ENCODE measurements at regions not wholly inside any gene's neighbourhood (a gene's known extent, or its start where the extent isn't known, plus 50 kb on each side); places are given as distances from the start of the nearest gene placed in this dataset.

DNA sequence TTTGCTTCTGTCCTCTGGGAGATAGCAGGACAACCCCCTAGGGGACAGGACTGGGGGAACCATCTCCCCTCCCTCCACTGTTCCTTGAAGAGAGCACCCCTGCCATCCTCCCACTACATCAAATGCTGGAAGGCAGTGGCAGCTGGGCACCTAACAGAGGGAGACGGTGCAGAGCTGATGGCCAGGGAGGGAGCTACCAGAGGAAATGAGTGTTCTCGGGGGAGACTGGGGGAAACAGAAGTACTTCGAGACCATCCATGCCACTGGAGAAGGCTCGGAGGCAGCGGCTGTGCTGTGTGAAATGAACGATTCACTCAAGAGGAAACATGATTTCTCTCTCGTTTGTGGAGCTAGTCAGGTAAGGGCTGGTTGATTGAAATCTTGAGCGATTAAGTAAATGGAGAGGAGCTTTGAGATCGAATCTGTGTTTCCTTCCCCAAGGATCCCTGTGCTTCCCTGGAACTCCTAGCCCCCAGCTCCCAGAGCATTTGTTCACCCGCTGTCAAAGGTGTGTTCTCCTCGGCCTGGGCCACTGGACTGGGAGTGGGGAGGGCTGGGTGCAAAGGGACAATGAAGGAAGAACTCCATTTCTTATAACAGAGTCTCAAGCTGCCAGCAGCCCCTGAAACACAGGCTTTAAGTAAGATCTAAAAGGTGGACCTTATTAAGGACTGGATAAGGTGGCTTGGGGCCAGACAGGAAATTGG, 261.3 kb upstream of the MOCS1 start:
- Histone ChIP-seq H3K4me1 (ENCODE audit: insufficient read depth, insufficient read length) (no peaks in the 10 kb centered on the region), H3K27me3 (ENCODE audit: insufficient read depth, insufficient read length) (no peaks in the 10 kb centered on the region), H3K36me3 (ENCODE audit: insufficient read depth, insufficient read length, low read length) (no peaks in the 10 kb centered on the region), H3K9me3 (ENCODE audit: insufficient read depth, low read length) (no peaks in the 10 kb centered on the region), H3K9ac (ENCODE audit: insufficient read length, low read depth) (no peak overlapping the region), H3K4me3 (ENCODE audit: insufficient read length, low read depth) (no peak overlapping the region)
- no peak for DNase-seq (ENCODE audit: low read depth, low spot score)
- TF ChIP-seq ZNF274 (IDR thresholded peaks at IDR 0.05; ENCODE audit: low read depth, low read length): no peak
- TF ChIP-seq SUZ12 (IDR thresholded peaks at IDR 0.05; ENCODE audit: extremely low read depth, insufficient read depth, insufficient read length): no peak
- TF ChIP-seq YY1 (IDR thresholded peaks at IDR 0.05; ENCODE audit: insufficient read depth, insufficient read length): no peak

DNA sequence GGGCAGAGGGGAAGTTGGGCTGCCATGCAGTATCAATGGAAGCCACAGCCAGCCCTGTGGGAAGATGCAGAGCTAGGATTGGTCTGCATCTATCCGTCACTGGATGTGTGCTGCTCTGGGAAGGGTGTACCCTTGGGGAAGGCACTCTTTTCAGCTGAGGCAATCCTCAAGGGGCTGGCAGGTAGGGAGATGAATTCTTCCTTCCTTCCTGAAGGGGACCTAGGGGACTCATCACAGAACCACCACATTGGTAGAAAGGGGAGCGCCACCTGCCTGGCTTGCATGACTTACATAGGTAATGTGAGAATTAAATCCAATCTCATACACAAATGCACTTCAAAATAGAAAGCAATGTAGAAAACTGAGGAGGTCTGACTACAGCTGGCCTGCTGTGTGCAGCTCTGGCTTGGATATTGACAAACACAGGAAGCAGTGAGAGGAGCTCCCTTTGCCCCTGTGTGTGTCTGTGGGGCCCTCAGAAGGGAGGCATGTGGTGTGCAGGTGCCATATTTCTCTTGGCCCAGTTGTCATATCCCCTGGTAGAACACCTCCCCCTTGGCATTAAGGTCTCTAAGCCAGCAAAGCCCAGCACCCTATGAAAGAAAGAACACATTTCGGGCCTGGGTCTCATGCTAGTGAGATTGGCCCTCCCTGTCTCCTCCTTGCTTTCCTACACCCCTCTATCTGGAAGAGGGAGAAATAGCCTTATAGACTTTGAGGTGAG, 260.3 kb upstream of the MOCS1 start:
- Histone ChIP-seq H3K27me3 (ENCODE audit: insufficient read depth, insufficient read length) (no peaks in the 10 kb centered on the region), H3K36me3 (ENCODE audit: insufficient read depth, insufficient read length, low read length) (no peaks in the 10 kb centered on the region), H3K9ac (ENCODE audit: insufficient read length, low read depth) (no peak overlapping the region), H3K4me1 (ENCODE audit: insufficient read depth, insufficient read length) (no peaks in the 10 kb centered on the region), H3K9me3 (ENCODE audit: insufficient read depth, low read length) (no peaks in the 10 kb centered on the region), H3K4me3 (ENCODE audit: insufficient read length, low read depth) (no peak overlapping the region)
- TF ChIP-seq ZNF274 (IDR thresholded peaks at IDR 0.05; ENCODE audit: low read depth, low read length): no peak
- no peak for TF ChIP-seq SUZ12 (IDR thresholded peaks at IDR 0.05; ENCODE audit: extremely low read depth, insufficient read depth, insufficient read length)
- TF ChIP-seq YY1 (IDR thresholded peaks at IDR 0.05; ENCODE audit: insufficient read depth, insufficient read length): no peak
- no peak for DNase-seq (ENCODE audit: low read depth, low spot score)

DNA sequence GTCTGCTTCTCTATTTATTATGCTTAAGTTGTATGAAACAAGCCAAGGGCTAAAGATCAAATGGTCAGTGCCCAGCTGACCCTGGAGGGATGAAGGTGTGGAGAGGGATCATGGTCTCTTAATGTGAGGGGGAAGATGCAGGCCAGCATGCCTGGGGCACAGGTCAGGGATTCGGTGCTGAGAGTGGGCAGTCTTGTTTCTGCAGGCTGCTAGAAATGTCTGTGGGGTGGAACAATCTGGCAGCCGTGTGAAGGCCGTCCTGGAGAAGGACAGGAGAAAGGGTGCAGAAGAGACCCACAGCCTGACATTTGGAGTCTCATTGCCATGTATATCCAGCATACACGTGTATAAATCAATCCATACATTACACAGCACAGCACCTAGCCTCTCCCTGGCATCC, 258.3 kb upstream of the MOCS1 start:
- Histone ChIP-seq H3K9me3 (ENCODE audit: insufficient read depth, low read length) (0 out of 2 replicates have a peak, but pooled peaks cover 4% of the 10 kb centered on the region), H3K36me3 (ENCODE audit: insufficient read depth, insufficient read length, low read length) (no peaks in the 10 kb centered on the region), H3K4me1 (ENCODE audit: insufficient read depth, insufficient read length) (no peaks in the 10 kb centered on the region), H3K4me3 (ENCODE audit: insufficient read length, low read depth) (no peak overlapping the region), H3K27me3 (ENCODE audit: insufficient read depth, insufficient read length) (no peaks in the 10 kb centered on the region), H3K9ac (ENCODE audit: insufficient read length, low read depth) (no peak overlapping the region)
- TF ChIP-seq SUZ12 (IDR thresholded peaks at IDR 0.05; ENCODE audit: extremely low read depth, insufficient read depth, insufficient read length): no peak
- TF ChIP-seq ZNF274 (IDR thresholded peaks at IDR 0.05; ENCODE audit: low read depth, low read length): no peak
- no peak for TF ChIP-seq YY1 (IDR thresholded peaks at IDR 0.05; ENCODE audit: insufficient read depth, insufficient read length)
- no peak for DNase-seq (ENCODE audit: low read depth, low spot score)

DNA sequence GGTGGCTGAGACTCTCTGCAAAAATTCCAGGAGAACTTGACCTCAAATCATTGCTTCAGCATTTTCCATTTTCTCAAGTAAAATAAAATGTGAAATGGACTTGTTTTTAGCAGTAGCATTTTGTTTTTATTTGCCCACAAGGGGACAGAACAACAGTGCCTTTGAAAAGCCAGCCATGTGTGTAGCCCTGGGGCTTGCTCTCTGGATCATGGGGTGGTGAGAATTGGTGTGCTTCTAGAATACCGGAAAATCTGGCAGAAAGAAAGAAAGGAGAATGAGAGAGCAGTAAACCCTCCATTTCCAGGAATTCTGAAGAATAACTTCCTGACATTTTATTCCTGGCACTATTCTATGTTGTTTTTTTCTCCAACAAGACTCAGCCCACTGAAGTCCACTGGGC, 254.7 kb upstream of the MOCS1 start:
- TF ChIP-seq SUZ12 (IDR thresholded peaks at IDR 0.05; ENCODE audit: extremely low read depth, insufficient read depth, insufficient read length): no peak
- TF ChIP-seq ZNF274 (IDR thresholded peaks at IDR 0.05; ENCODE audit: low read depth, low read length): no peak
- no peak for TF ChIP-seq YY1 (IDR thresholded peaks at IDR 0.05; ENCODE audit: insufficient read depth, insufficient read length)
- Histone ChIP-seq H3K4me3 (ENCODE audit: insufficient read length, low read depth) (no peak overlapping the region), H3K27me3 (ENCODE audit: insufficient read depth, insufficient read length) (no peaks in the 10 kb centered on the region), H3K9me3 (ENCODE audit: insufficient read depth, low read length) (peaks cover 8% of the 10 kb centered on the region), H3K9ac (ENCODE audit: insufficient read length, low read depth) (no peak overlapping the region), H3K36me3 (ENCODE audit: insufficient read depth, insufficient read length, low read length) (no peaks in the 10 kb centered on the region), H3K4me1 (ENCODE audit: insufficient read depth, insufficient read length) (no peaks in the 10 kb centered on the region)
- DNase-seq (ENCODE audit: low read depth, low spot score): no peak

DNA sequence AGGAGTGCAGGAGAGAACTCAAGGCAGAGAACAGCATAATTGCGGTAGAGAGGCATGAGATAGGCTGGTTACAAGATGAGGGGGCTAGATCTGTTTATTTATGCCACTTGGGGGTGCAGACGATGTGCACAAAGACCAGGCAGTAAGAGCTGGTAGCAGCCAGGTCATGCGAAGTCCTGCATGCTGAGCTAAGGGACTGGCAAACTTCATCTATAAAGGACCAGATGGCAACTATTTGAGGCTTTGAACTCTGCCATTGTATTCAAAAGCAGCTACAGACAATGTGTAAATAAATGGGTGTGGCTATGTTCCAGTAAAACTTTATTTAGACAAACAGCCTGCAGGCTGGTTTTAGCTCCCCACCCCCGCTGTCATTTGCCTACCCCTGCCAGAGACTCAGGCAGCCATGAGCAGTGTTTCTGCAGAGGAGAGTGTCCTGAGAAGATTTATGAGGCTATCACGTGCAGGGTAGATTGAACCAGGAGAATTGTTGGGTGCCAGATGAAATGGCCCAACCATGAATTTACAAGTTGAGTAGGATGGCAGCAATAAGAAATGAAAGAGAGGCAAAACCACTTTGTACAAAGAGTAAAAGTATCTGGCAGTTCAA, 253.4 kb upstream of the MOCS1 start:
- Histone ChIP-seq H3K4me3 (ENCODE audit: insufficient read length, low read depth) (no peak overlapping the region), H3K36me3 (ENCODE audit: insufficient read depth, insufficient read length, low read length) (no peaks in the 10 kb centered on the region), H3K9me3 (ENCODE audit: insufficient read depth, low read length) (peaks cover 21% of the 10 kb centered on the region), H3K27me3 (ENCODE audit: insufficient read depth, insufficient read length) (no peaks in the 10 kb centered on the region), H3K9ac (ENCODE audit: insufficient read length, low read depth) (no peak overlapping the region), H3K4me1 (ENCODE audit: insufficient read depth, insufficient read length) (no peaks in the 10 kb centered on the region)
- no peak for DNase-seq (ENCODE audit: low read depth, low spot score)
- TF ChIP-seq YY1 (IDR thresholded peaks at IDR 0.05; ENCODE audit: insufficient read depth, insufficient read length) (no peak), SUZ12 (IDR thresholded peaks at IDR 0.05; ENCODE audit: extremely low read depth, insufficient read depth, insufficient read length) (no peak), ZNF274 (IDR thresholded peaks at IDR 0.05; ENCODE audit: low read depth, low read length) (no peak)

DNA sequence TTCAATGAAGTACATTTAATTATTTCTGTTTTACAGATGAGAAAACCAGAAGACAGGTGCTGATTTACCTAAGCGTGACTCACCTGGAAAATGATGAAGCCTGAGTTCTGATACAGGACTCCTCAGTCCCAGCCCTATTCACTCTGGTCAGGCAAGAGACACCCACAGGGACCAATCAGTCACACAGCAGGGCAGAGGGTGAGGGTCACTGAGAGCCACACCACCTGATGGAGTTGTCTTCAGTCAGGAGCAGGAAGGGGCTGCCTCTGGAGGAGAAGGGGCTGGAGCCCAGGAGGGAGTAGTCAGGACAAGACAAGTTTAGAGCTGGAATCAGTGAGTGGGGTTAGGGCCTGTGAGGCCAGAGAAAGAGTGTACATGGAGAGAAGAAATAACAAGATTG, 251.2 kb upstream of the MOCS1 start:
- DNase-seq (ENCODE audit: low read depth, low spot score): no peak
- H3K9me3 ChIP-seq (ENCODE audit: insufficient read depth, low read length): peaks cover 26% of the 10 kb centered on the region
- no peaks in the 10 kb centered on the region for H3K4me1 ChIP-seq (ENCODE audit: insufficient read depth, insufficient read length)

DNA sequence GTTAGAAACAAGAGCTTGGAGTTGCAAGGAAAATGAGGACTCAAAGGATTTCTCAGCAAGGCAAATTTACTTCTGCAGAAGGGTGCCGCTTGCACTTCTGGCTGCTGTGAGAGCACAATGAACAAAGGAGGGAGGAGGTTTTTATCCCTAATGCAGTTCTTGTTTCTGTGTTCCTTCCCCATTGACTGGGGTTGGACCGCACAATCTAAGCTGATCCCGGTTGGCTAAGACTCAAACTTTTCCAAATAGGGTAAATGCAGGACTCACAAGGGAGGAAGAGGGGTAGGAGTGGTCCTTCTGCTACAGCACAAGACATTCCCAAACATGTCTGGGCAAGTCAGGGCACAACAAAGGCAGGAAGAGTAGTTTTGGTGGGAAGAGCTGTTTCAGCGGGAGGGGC, 249.6 kb upstream of the MOCS1 start:
- Histone ChIP-seq H3K9ac (ENCODE audit: insufficient read length, low read depth) (no peak overlapping the region), H3K27me3 (ENCODE audit: insufficient read depth, insufficient read length) (no peaks in the 10 kb centered on the region)

More for the DNA sequence above, 251.2 kb upstream of the MOCS1 start:
- H3K9ac ChIP-seq (ENCODE audit: insufficient read length, low read depth): no peak overlapping the region
- no peaks in the 10 kb centered on the region for H3K36me3 ChIP-seq (ENCODE audit: insufficient read depth, insufficient read length, low read length)
- H3K4me3 ChIP-seq (ENCODE audit: insufficient read length, low read depth): no peak overlapping the region
- TF ChIP-seq SUZ12 (IDR thresholded peaks at IDR 0.05; ENCODE audit: extremely low read depth, insufficient read depth, insufficient read length): no peak
- no peak for TF ChIP-seq YY1 (IDR thresholded peaks at IDR 0.05; ENCODE audit: insufficient read depth, insufficient read length)
- TF ChIP-seq ZNF274 (IDR thresholded peaks at IDR 0.05; ENCODE audit: low read depth, low read length): no peak
- H3K27me3 ChIP-seq (ENCODE audit: insufficient read depth, insufficient read length): no peaks in the 10 kb centered on the region

More for the DNA sequence above, 249.6 kb upstream of the MOCS1 start:
- Histone ChIP-seq H3K36me3 (ENCODE audit: insufficient read depth, insufficient read length, low read length) (no peaks in the 10 kb centered on the region), H3K4me3 (ENCODE audit: insufficient read length, low read depth) (no peak overlapping the region), H3K4me1 (ENCODE audit: insufficient read depth, insufficient read length) (no peaks in the 10 kb centered on the region), H3K9me3 (ENCODE audit: insufficient read depth, low read length) (peaks cover 26% of the 10 kb centered on the region)
- DNase-seq (ENCODE audit: low read depth, low spot score): no peak
- TF ChIP-seq YY1 (IDR thresholded peaks at IDR 0.05; ENCODE audit: insufficient read depth, insufficient read length): no peak
- TF ChIP-seq ZNF274 (IDR thresholded peaks at IDR 0.05; ENCODE audit: low read depth, low read length): no peak
- no peak for TF ChIP-seq SUZ12 (IDR thresholded peaks at IDR 0.05; ENCODE audit: extremely low read depth, insufficient read depth, insufficient read length)

Data from NT2/D1 (cell line).